Neural progenitor cell (in vitro differentiated cells): ENCODE measurements at regions not wholly inside any gene's neighbourhood (a gene's known extent, or its start where the extent isn't known, plus 50 kb on each side); places are given as distances from the start of the nearest gene placed in this dataset.

Source experiments
- EZH2 ChIP-seq: fragments of 200-600 bp; sonication (generic); IDR thresholded peaks from 2 replicates; pipeline ENCODE4 v1.6.1; 2017; ENCODE audit warnings: antibody characterized with exemption, mild to moderate bottlenecking, moderate library complexity
- TF ChIP-seq, protein P1 (sequence below): fragments of 200-600 bp; sonication (generic); IDR thresholded peaks from 2 replicates; pipeline ENCODE4 v1.5.1; 2017; ENCODE audit warnings: antibody characterized with exemption, mild to moderate bottlenecking

- TF ChIP-seq, protein P1, sequence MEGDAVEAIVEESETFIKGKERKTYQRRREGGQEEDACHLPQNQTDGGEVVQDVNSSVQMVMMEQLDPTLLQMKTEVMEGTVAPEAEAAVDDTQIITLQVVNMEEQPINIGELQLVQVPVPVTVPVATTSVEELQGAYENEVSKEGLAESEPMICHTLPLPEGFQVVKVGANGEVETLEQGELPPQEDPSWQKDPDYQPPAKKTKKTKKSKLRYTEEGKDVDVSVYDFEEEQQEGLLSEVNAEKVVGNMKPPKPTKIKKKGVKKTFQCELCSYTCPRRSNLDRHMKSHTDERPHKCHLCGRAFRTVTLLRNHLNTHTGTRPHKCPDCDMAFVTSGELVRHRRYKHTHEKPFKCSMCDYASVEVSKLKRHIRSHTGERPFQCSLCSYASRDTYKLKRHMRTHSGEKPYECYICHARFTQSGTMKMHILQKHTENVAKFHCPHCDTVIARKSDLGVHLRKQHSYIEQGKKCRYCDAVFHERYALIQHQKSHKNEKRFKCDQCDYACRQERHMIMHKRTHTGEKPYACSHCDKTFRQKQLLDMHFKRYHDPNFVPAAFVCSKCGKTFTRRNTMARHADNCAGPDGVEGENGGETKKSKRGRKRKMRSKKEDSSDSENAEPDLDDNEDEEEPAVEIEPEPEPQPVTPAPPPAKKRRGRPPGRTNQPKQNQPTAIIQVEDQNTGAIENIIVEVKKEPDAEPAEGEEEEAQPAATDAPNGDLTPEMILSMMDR, result no peak
- TF ChIP-seq EZH2, result no peak
Measured at GRCh38 chr5:100452126-100452525, 83.0 kb upstream of the FAM174A start.
